HG03460 (cell line): ENCODE measurements at regions not wholly inside any gene's neighbourhood (a gene's known extent, or its start where the extent isn't known, plus 50 kb on each side); places are given as distances from the start of the nearest gene placed in this dataset.
"Not testable (repeated sequence)": the region's sequence is repeated elsewhere in the genome, so short reads cannot be mapped to it uniquely, and the experiment has no call there.

Source experiments
- ATAC-seq: cut with Tn5 transposase; IDR thresholded peaks from one replicate; pipeline ENCODE4 v1.9.1; 2021; ENCODE audit not compliant: unreplicated experiment

DNA sequence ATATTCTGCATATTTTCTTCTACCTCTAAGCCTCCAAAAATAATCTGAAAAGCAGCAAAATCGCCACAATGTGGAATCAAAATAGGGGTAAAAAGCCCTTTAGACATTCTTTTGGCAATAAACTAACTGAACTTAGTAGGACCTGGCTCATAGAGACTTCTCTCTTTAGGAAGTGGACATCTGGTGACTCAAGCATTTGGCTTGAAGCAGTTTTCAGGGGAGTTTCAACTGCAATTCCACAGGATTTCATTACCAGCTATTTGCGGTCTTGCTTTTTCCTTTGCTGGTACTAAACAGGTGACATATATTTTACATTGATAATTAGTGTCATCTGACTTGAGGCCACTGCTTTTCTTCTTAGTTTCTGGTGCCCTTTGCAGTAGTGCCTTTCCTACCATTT is 173.2 kb upstream of the FBN2 start:
- ATAC-seq: no peak

DNA sequence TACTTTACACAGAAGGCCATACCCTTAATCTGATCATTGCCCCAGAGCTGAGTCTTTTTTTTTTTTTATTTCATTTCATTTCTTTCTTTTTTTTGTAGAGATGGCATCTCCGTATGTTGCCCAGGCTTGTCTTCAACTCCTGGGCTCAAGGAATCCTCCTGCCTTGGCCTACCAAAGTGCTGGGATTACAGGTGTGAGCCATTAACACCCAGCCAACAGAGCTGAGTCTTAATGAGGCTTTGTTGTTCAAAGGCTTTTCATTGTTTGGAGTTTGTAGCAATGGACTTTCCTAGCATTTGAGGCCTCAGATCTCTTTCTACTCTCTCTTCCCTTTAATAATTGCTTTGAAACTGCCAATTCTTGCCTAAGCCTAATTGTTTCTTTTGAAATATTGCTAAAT is 176.5 kb upstream of the FBN2 start:
- no peak for ATAC-seq

DNA sequence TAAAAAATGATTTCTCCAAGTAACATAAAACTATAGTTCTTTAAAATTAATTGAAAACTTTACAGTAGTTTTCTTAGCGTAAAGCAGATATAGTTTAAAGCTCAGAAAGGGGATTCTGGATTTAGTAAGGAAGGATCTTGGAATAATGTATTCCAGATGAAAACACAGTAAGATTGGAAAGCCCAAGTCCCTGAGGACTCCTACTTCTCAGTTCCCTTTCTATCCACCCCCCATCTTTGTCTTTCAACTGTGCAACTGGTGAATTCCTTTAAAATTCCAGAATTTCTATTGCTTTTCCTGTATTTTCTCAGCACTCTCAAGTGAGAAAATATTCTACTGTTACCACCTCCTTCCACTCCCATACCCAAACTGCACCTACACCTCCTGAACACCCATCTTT is 184.5 kb upstream of the FBN2 start:
- ATAC-seq: no peak

DNA sequence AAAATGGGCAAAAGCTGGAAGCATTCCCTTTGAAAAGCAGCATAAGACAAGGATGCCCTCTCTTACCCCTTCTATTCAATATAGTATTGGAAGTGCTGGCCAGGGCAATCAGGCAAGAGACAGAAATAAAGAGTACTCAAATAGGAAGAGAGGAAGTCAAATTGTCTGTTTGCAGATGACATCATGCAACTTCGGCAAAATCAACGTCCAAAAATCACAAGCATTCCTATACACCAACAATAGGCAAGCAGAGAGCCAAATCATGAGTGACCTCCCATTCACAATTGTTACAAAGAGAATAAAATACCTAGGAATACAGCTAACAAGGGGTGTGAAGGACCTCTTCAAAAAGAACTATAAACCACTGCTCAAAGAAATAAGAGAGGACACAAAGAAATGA is 192.0 kb upstream of the FBN2 start:
- ATAC-seq: not testable (repeated sequence)

DNA sequence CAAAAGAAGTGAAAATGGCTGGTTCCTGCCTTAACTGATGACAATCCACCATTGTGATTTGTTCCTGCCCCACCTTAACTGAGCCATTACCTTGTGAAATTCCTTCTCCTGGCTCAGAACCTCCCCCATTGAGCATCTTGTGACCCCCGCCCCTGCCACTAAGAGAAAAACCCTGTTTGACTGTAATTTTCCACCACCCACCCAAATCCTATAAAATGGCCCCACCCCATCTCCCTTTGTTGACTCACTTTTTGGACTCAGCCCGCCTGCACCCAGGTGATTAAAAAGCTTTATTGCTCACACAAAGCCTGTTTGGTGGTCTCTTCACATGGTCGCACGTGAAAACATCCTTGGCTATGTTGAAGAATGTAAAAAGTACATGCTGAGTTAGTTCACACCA is 197.6 kb upstream of the FBN2 start:
- not testable (repeated sequence) for ATAC-seq

DNA sequence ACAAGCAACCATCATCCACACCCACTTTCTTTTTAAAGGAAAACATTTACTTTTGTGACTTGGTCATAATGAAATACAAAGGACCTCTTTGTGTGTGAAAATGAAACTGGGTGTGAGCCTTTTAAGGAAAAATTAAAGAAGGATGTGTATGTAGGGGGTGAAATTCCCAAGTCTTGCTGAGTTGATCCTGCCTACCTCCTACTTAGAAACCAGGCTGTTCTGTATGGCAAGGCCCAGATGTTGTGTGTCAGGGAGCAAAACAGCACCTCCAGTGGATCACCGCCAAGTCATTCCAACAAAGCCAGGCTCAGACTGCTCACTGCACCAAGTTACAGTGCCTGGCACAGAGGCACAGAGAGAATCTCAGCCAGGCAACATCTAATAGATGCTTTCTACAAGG is 198.5 kb upstream of the FBN2 start:
- no peak for ATAC-seq

DNA sequence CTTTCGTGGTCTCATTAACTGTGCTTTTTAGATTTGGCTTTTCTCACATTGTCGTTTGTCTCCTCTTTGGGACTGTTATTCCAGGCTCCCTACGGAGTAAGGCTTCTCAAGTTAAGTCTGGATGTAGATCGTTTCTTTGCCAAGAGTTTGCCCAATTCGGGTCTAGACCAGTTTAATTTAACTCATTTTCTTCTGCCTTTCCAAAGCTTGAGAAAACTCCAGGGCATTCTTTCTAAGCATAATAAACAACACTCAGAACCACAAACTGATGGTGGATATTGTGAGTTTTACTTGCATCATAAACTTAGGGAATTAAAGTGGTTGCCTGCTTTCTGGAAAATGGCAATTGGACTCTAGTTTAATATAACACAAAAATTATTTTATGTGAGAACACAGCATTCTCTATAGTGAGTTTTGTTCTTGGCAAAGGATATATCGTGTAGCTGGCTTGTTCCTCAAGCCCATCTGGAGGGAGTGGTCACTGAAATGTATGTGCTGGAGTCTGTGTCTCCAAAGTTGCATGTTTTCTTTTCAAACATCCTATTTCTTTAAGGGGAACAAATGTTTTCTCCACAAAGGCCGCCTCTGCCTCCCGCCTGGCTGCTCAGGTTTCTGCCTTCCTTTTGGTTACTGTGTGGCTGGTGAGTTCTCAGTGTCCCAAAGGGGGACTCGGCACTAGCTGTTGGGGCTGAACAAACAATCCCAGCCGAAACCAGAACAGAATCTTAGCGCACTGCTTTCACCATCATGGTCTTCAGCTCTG is 211.3 kb upstream of the FBN2 start:
- ATAC-seq: no peak

DNA sequence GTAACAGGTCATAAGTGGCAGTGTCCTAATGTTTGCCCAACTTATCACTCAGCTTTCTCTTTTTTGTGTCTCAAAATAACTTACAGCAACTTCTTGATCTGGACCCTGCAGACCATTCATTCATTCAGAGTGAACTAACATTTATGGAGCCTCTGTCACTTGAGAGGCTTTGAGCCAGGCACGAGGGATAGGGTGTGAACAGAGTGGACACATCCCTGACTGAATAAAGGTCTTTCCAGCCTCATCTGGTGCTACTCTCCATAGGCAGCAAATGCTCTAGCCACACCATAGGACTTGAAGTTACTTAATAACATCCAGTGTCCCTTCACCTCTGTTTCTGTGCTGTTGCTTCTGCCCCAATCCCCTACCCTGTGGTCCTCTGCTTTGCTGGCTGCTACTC is 212.1 kb upstream of the FBN2 start:
- no peak for ATAC-seq

DNA sequence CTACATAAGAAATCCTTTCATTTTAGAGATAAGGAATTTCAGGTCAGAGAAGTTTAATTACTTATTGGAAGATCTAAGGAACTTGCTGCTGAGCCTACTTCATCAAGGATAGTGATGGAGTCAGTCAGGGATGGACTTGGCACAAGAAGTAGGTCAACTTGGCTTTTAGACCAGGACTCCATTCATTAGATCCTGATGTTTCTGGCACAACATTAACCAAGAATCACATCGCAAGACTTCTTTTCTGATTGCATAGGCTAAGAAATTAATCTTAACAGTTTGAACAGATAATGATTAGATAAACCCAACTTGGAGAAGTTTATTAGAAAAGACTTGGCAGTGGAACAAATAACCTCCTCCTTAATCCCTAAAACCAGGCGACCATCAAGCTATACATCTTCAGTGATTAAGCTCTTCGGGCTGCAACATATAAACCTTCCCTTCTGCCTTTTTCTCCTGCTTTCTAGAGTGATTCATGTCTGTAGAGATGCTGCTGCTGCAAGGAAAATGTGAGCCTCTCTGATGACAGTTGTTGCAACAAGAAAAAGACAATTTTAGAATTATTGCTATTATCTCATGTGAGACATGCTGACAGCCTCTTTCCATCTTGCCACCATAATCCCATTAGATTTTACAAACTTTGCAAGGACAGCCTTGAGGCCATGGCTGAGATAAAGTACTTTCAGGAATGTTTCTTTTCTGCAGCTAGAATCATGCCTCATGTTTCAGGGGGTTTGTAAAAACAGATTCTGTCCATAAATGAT is 207.9 kb upstream of the SLC27A6 start:
- ATAC-seq: no peak

DNA sequence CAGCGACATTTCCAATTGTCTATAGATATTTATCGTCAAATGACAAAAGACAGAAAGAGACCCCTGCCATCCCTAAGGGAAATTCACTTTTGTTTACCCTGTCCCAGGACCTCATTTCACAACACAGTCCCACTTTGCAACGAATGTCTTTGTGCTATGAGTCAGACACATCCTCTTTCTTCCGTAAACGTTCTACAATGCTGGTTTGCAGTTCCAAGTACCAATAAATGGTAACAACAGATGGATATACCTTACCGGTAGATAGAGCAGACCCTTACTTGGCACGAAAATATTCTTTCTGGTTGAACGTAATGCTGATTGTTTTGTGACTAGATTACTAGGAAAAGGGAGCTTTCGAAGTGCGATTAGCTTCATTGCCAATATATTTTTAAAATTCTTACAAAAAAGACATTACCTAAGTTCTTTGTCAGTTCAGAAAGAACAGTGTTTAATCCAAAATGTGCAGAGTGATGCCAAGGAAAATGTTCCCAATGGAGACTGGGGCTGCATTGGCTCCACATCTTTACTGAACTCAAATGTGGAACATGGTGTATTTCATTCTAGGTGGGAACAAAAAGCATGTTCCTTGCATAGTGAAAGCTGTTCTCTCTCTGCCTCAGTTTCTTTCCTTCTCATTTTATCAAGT is 202.5 kb upstream of the SLC27A6 start:
- no peak for ATAC-seq

DNA sequence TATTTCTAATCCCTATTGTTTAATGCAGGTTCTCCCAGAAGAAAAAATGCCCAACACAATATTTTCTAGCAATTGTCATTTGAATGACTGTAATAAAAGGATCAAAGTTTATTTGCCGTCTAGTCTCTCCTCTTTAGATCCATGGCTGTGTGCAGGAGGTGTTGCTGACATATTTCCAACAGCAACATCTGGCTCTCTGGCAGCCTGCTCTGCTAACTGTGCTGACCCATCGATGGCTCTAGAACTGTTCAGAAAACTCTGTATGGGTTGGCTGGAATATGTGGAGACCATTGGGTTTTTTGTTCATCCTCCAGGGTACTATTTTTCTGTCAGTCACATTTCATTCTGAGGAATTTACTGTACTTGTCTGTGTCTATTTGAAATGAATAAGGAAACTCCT is 202.0 kb upstream of the SLC27A6 start:
- ATAC-seq: no peak

DNA sequence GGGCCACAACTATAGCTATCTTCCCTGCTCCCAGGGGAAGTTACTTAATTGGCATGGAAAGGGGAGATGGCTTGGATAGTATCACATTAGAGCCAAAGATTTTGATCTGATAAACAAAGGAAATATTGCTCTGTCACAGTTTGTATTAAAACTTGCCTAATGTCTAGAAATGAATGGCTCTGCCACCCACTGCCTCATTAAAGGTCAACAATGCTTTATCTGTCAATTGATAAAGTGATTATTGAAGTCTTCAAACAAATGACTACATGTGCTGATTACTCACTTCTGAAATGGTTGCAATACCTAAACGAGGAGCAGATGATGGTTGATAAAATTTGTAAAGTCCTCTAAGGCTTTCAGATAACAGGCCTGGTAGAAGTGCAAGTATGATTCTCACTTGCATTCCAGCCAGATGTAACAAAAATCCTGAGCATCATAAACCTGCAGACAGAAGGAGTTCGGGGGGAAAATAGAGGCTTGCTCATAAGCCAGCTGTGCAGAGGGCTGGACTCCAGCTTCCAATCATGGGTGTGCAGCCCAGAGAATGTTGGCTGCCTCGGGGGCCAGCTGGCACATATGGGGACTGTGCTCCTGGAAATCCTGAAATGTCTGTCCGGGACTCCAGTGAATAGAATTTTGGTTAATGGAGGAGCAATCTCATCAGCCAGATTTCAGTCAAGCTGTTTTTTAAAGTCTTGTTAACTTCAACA is 200.5 kb upstream of the SLC27A6 start:
- ATAC-seq: no peak

DNA sequence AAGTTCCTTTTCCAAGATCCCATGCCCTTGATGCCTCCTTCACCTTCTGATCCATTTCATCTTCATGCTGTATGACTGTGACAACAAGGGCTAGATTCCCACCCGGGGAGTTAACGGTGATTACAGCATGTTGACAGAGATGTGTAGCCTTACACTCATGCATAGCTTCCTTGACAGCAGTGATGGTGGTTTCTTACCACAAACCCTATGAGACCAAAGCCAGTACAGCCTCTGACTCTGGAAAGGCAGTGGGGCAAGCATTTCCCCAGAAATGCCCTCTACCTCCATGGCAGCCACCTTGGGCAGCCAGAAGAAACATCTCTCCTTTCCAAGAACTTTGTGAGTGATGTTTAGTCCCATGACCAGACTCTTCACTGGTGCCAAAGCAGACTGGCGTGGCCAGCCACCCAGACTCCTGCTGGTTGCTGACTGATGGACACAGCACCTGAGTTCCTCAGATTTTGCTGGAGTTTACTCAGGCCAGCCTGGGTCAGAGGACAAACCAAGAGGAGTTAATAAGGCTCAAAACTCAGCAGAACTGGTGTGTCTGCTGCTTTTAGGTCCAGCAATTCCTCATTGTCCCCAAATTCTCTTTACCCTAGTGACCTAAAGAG is 199.7 kb upstream of the SLC27A6 start:
- no peak for ATAC-seq

DNA sequence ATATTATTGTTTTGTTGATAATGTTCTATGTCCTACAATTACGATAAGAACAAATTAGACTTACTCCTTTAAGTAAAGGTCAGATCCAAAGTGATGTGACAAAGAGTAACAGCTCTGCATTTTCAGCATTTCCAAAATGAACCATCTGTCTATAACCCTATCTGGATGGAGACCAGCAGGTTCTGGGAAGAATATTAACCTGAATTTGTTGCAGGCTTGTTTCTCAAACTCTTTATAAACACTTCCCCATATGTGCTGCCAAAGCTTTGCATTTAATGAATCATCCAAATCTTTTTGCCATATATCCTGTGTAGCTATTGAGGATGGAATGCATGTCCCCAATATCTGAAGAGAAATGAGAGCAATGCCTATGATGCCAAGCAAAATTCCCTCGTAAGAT is 198.9 kb upstream of the SLC27A6 start:
- ATAC-seq: no peak

DNA sequence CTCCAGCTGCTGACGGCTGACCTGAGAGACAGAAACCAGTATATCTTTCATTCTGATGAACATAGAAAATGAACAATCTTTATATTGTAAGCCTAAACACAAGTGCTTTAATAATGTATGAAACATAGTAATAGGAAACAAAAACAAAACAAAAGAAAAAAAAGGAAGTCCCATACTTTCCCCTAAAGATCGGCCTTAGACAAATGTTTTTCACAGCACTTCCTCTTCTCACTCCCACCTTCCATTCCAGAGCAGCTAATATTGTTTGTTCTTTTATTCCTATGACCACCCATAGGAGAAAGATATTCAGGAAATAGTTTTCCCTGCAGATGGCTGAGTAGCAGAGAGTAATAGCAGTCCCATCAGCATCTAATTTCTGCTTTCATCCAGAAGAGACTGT is 194.4 kb upstream of the SLC27A6 start:
- ATAC-seq: no peak

DNA sequence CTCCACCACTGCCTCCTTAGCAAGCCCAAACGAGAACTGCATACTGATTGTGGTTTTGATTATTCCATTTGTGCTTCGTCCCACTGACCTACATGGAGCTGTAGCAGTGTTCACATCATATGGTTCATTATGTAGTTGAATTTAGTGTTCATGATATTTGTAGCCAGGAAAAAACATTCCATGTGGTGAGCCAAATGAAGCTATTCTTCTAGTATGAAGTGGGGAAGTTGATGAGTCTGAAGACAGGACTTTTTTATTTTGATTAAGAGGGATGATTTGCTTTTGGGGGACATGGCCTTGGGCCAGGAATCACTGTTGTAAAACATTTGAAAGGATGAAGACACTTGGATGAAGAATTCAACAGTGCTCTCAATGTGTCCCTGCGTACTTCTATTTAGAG is 192.9 kb upstream of the SLC27A6 start:
- no peak for ATAC-seq

DNA sequence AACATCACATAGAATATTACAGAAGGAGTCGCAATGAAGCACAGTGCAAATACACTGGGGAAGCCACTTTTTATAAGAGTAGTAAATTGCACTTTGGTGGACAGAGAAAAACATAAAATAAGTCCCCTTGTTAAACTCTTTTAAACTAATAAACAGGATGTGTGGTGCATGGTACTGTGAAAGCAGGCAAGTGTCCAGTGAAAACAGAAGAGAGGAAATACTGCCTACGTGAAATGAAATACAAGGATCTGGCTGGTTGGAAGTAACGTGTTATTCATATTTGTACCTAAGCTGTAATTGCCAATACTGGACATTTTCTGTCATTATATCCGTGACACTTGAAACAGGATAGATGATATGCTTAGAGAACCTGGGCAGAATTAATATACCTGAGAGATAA is 191.9 kb upstream of the SLC27A6 start:
- ATAC-seq: no peak

DNA sequence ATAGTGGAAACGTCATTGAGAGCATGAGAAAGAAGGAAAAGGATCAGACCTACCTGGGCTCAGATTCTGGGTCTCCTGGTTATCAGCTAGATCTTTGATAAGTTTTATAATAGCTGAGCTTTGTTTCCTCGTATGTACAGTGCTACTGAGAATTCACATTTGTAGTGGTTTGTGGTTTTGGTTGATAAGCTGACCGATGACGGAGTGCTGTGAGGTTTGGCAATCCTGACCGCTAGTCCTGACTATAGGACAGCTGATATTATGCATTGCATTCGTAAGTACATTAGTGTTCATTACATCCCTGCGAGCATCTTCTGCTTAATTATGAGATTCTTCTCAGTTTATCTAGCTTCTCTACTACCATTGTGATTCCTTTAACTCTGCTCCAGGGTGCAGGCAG is 190.7 kb upstream of the SLC27A6 start:
- peak; percentile 45 for ATAC-seq

DNA sequence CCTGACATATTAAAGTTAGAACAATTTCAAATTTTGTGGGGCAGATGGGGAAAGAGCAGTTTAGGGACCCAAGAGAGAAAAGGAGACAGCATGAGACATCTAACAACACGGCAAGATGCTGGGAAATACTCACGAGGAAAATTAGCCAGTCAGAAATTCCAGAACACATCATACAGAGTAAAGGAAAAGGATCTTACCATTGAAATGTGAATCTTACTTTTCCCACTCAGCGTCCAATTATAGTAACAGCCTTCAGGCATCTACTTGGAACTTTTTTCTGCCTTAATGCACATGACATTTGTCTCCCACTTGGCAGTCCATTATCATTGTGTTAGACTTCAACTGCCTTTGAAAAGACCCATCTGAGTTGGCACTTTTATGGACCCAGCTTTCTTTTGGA is 189.7 kb upstream of the SLC27A6 start:
- no peak for ATAC-seq

DNA sequence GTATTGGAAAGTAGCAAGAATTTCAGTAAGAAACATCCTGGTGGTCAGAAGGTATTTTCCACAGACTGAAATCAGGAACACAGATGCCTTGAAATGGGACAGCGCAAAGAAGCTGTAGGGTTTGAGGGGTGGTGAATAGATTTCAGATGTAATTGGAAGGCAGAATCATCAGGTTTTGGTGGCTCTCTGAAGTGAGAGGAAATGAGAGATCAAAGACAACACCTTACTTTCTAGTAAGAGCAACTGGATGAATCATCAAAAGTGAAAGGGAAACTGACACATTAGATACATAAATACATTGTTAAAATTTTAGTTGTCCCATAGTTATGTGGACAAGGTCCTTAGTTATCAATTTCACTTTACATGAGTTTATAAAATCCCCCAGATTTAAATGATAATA is 188.2 kb upstream of the SLC27A6 start:
- peak; percentile 88 for ATAC-seq

DNA sequence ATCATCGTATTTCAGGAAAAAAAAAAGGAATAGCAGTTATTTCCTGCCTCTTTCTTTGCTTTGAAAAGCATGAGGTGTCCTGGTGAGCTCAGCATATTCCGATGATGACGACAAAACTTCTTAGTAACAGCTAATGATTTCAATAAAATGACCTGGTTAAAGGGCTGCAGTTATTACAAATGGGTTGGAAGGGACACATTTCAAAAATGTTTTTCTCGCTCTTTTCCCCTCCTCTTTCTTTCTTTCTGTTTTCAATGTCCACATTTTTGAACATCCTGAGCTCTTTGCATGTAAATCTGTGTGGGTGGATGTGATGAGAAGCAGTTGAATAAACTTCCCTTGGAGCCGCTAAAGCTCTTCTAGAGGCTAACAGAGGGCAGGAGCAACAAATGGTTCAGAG is 186.8 kb upstream of the SLC27A6 start:
- no peak for ATAC-seq
